SK-N-MC (cell line): ENCODE measurements at regions not wholly inside any gene's neighbourhood (a gene's known extent, or its start where the extent isn't known, plus 50 kb on each side); places are given as distances from the start of the nearest gene placed in this dataset.

Source experiments
- EZH2 ChIP-seq: fragments of 200-600 bp; sonication (generic); IDR thresholded peaks from one replicate; pipeline ENCODE4 v1.6.1; 2017; ENCODE audit warnings: antibody characterized with exemption
- POLR2AphosphoS5 ChIP-seq: IDR thresholded peaks from 2 replicates; pipeline ENCODE4 v1.6.1; 2012; ENCODE audit warnings: mild to moderate bottlenecking, low read depth, low read length, borderline replicate concordance

- TF ChIP-seq POLR2AphosphoS5 (no peak), EZH2 (no peak)
Observed at GRCh38 chr6:14584450-14584849, 466.9 kb downstream of the CD83 start.
